Hepatic stellate cell (primary cell): ENCODE measurements at regions not wholly inside any gene's neighbourhood (a gene's known extent, or its start where the extent isn't known, plus 50 kb on each side); places are given as distances from the start of the nearest gene placed in this dataset.
A peak's percentile ranks its signal among the peaks of the same experiment; 100 is the strongest.

Experiments
- DNase-seq: peaks from one replicate; pipeline ENCODE4 v3.0.0; 2011; ENCODE audit warnings: low spot score

GRCh38 chr2:196399096-196399495 lies 227.7 kb upstream of the STK17B start:
- no peak for DNase-seq

- DNase-seq = peak; percentile 68
Measured at GRCh38 chr2:196399722-196400691, 228.6 kb upstream of the STK17B start.

- DNase-seq = peak; percentile 27
Measured at GRCh38 chr2:196403471-196403870, 232.1 kb upstream of the STK17B start.

GRCh38 chr2:196404276-196404675 lies 232.9 kb upstream of the STK17B start:
- DNase-seq = no peak

GRCh38 chr2:196407675-196408264 lies 231.7 kb upstream of the CCDC150 start:
- DNase-seq = no peak

GRCh38 chr2:196409376-196409775 lies 230.1 kb upstream of the CCDC150 start:
- DNase-seq = no peak

GRCh38 chr2:196410008-196410407 lies 229.5 kb upstream of the CCDC150 start:
- DNase-seq = no peak

GRCh38 chr2:196413821-196414274 lies 225.7 kb upstream of the CCDC150 start:
- no peak for DNase-seq

GRCh38 chr2:196415384-196415783 lies 224.1 kb upstream of the CCDC150 start:
- no peak for DNase-seq

- DNase-seq = no peak
Measured at GRCh38 chr2:196420143-196420542, 219.4 kb upstream of the CCDC150 start.

GRCh38 chr2:196421880-196422279 lies 217.6 kb upstream of the CCDC150 start:
- DNase-seq = no peak

- no peak for DNase-seq
Measured at GRCh38 chr2:196422361-196422760, 217.2 kb upstream of the CCDC150 start.

- no peak for DNase-seq
Measured at GRCh38 chr2:196426122-196426521, 213.4 kb upstream of the CCDC150 start.

- DNase-seq = no peak
Measured at GRCh38 chr2:196427986-196428634, 211.4 kb upstream of the CCDC150 start.

GRCh38 chr2:196431076-196431475 lies 208.4 kb upstream of the CCDC150 start:
- no peak for DNase-seq

GRCh38 chr2:196431957-196432356 lies 207.6 kb upstream of the CCDC150 start:
- no peak for DNase-seq

- DNase-seq = no peak
Measured at GRCh38 chr2:196433116-196433515, 206.4 kb upstream of the CCDC150 start.

GRCh38 chr2:196434217-196434616 lies 205.3 kb upstream of the CCDC150 start:
- DNase-seq = no peak

- no peak for DNase-seq
Measured at GRCh38 chr2:196435189-196435588, 204.3 kb upstream of the CCDC150 start.

GRCh38 chr2:196437626-196438025 lies 201.9 kb upstream of the CCDC150 start:
- DNase-seq = no peak

- DNase-seq = no peak
Measured at GRCh38 chr2:196439760-196440159, 199.8 kb upstream of the CCDC150 start.

GRCh38 chr2:196440413-196440812 lies 199.1 kb upstream of the CCDC150 start:
- no peak for DNase-seq

- no peak for DNase-seq
Measured at GRCh38 chr2:196441527-196441926, 198.0 kb upstream of the CCDC150 start.
